Effector CD8-positive, alpha-beta T cell (primary cell): ENCODE measurements at regions not wholly inside any gene's neighbourhood (a gene's known extent, or its start where the extent isn't known, plus 50 kb on each side); places are given as distances from the start of the nearest gene placed in this dataset.

Experiments
- DNase-seq: peaks from one replicate; lab custom pipeline; 2025; lab: John Stamatoyannopoulos, UW

DNA sequence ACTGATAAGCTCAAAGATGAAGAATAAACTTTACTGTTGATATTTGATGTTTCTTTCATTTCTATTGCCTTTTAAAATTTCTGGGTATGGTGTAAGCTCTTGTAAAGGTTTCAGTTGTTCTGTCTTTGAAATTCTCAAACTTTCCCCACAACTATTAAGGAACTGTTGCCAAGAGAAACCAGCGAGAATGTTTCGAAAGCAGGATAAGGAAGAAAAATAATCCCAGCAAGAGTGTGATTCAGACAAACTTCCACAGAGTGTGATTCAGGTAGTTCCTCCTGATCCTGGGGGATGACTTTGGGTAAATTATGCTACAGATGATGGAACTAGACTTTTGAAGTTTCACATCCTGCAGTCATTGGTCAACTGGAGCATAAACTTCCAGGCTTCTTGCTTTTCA is 632.0 kb downstream of the NSUN3 start:
- no peak for DNase-seq

DNA sequence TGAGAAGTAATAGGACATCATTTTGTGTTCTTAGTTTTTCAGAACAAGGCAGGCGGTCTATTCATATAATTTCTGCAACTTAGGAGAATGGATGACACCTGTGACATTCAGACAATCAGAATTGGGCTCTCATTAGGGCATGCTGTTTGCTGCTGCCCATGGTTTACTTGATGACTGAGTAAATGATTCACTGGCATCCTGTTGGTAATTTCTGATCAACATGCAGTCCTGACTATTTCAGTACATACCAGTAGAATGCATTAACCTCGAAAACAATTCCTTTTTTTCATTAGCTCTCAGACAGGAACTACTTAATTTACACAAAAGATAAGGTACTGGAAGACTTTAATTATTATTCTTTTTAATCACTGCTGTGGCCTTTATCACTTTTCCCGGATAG is 641.6 kb downstream of the NSUN3 start:
- DNase-seq: no peak

DNA sequence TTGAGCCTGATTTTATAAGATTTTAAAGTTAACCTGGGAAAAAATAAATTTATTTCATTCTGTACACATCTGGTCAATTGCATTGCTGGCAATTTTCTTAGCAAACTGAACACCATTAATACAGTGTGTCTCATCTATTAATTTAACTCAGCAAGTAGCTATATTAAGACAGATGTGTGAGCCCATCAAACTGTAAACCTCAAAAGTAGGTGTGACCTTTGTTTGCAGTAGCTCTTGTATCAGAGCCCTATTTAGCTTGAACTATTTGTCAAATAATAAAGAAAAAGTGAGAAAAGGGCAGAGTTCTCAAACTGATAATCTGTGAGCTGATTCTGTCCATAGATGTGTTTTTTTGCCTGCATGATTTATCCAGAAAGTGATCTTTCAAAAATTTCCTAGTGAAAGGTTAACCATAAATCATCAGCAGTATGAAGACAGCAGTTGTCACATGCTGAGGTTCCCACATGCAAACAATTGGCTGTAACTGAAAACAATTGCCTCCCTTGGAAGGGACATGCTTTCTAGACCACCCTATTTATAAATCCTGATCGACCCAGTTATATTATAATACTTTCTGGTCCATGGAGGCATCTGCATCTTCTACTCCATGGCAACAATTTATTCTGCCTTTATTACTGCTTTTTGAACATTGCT is 646.5 kb downstream of the NSUN3 start:
- DNase-seq: no peak

DNA sequence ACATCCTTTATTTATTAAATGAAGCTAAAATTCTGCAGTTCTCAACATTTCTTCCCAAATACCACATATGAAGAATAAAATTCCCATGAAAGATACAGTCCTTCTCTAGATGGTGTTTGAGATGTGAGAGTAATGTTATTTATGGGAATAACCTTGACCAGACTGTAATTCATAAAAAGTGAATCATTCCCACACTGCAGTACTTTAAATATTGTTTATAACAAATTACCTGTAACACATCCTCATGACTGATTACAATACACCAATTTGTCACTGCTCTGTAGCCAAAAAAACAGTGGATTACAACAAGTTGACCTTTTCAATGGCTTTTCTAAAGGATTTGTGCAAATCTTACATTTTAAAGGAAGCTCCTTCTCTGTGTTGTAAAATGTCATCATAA is 651.3 kb downstream of the NSUN3 start:
- no peak for DNase-seq

DNA sequence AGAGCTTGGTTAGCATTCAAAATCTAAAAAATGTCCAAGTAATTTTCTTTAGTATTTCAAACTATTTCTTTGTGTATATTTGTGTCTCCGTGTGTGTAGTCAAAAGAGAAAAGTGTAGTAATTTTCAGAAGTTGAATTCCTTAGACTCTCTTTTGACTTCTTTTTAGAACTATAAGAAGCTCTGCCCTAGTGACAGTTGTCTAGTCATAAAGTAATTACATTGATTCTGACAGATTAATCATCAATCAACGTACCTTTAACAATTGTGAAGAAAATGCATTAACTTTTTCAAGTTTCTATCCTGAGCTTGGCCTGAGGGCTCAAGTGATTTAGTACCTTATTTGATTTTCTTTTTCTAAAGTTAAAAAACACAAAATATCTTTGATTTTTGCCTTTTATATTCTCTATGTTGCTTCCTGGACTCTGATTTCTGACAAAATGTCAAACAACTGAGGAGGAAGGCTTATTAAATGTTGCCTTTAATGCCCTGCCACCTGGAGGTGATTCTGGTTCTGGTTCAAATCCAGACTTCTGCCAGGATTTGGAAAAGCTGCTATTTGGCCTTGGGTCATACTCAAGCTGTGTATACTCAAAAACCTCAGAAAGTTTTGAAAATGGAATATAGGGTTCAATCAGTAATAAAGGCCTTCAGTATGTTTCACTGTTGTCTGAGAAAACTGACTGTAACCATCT is 653.6 kb downstream of the NSUN3 start:
- DNase-seq: no peak

DNA sequence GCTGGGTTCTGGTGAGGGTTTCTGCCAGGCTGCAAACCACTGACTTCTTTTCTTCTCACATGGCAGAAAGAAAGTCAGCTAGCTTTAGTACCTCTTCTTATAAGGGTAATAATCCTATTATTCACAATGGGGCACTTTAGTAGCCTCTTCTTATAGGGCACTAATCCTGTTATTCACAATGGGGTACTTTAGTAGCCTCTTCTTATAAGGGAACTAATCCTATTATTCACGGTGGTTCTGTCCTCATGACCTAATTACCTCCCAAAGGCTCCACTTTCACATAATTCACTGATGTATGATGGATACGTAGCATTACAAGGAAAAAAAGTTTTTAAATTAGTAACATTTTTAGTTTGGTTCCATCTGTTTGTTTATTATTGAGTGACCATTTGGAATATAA is 671.3 kb downstream of the NSUN3 start:
- no peak for DNase-seq

DNA sequence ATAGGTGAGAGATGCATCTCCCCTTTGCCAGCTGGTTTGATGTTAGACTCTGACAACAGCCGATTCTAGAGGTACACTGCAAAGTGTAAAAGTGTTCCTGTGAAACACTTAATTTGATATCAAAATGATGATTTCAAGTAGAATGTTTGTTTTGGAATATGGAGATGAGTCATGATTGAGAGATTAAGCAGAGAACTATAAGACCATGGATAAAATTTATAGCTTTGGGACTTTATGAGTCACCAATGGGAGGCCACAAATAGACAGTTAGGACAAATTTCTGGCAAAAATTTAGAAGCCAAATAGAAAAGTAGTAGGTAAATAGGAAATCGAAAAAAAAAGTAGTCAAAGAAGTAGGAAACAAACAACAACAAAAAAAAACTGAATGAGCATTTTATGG is 672.5 kb downstream of the NSUN3 start:
- DNase-seq: no peak

DNA sequence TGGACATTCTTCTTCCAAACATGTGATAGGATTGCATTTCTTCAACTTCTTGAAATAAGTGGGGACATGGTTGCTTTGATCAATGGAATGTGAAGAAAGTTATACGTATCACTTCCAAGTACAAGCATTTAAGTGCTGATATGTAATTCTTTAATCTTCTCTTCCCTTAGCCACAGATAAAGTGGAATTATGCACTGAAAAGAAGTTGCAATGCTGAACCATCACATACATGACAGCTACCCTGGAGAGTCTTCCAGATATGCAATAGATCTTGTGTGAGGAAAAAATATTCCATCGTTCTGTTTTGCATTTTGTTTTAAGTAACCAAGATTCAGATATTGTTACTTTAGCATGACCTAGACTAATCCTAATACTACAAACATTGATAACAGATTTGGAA is 674.3 kb downstream of the NSUN3 start:
- no peak for DNase-seq

DNA sequence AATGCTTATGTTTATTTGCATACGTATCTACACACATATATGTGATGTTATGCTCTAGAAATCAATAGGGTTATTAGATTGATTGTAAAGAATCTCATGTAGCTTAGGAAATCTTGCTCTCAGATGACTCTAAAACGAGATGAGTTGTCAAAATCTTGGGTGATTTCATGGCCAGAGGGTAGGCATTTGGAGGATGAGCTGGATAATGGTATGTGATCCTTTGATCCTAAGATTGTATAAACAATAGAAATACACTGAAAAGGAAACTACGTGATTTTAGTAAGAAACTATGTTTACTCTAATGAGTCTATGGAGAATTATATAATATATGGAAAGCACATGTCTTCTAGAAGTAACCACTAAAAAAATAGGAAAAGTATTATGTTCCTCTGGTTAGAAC is 676.6 kb downstream of the NSUN3 start:
- no peak for DNase-seq

DNA sequence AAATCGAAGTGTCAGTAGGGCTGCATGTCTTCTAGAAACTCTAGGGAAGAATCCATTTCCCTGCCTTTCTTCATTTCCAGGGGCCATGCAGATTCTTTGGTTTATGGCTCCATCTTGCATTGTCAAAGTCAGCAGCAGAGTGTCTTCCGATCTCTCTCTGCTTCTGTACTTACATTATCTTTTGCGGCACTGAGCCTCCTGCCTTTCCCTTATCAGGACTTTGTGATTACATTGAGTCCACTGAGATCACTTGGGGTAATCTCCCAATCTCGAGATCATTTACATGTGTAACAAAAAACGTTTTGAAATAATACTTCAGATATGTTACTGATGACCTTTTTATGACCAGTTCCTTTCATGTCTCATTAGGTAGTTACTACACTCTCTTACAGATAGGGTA is 695.9 kb downstream of the NSUN3 start:
- DNase-seq: no peak

DNA sequence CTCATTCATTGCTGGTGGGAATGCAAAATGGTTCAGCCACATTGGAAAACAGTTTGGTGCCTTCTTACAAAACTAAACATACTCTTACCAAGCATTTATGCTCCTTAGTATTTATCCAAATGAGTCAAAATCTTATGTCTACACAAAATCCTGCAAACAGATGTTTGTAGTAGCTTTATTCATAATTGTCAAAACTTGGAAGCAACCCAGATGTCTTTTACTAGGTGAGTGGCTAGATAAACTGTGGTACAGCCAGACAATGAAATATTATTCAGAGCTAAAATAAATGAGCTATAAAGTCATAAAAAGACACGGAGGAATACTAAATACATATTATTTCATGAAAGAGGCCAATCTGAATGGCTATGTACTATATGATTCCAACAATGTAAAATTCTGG is 709.5 kb downstream of the NSUN3 start:
- no peak for DNase-seq

DNA sequence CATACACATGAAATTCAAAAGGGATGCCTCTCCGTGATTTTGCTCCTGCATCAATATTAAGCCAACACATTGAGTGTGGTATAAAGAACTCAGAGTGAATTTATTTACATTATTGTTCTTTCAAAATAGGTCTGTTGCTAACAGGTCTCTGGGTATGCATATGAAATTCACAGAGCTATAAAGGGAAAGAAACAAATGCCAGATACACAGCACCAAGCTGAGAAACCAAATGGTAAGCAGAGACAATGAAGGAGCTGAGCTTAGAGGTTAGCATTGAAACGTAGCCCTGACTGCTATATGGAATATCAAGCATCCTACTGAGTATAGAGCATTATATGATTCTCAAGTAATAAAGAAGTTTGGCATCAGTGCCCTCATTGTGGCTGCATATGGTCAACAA is 712.9 kb downstream of the NSUN3 start:
- DNase-seq: no peak

DNA sequence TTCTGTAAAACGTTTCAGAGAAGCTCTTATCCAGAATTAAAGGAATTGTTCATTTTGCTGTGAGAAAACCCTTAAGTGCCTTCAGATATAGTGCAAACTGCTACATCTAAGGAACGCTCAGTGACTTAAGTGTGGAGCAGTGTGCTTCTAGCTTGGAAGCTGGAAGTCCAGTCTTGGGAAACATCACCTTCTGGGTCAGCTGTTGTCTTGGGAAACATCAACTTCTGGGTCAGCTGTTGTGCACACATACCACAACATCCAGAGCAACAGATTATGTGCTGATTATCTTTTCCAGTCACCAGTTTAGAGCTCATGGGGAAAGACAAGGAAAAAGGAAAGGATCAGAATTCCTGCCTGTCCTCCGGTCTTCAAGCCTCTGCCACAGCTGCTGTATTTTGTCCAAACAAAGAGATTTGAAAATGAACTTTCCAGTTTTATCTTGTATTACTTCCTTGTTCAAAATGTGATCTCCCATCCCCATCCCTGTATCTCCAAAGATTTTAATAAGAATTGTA is 713.6 kb downstream of the NSUN3 start:
- DNase-seq: no peak

DNA sequence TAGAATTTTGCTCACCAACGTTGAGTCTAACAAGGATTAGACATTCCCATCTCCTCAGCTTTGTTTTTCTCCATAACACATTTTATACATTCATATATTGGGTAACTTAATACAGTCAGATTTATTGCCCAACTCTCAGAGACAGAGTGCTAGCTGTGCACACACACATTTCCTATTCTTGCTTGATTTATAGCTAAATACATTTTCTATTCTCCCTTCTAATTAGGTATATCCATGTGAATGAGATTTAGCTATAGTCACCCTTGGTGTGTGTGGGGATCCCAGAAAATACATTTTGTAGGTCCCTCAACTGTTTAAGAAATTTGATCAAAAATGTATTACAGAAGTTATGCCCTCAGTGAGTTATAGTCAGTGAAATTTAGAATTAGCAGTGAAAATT is 715.4 kb downstream of the NSUN3 start:
- no peak for DNase-seq

DNA sequence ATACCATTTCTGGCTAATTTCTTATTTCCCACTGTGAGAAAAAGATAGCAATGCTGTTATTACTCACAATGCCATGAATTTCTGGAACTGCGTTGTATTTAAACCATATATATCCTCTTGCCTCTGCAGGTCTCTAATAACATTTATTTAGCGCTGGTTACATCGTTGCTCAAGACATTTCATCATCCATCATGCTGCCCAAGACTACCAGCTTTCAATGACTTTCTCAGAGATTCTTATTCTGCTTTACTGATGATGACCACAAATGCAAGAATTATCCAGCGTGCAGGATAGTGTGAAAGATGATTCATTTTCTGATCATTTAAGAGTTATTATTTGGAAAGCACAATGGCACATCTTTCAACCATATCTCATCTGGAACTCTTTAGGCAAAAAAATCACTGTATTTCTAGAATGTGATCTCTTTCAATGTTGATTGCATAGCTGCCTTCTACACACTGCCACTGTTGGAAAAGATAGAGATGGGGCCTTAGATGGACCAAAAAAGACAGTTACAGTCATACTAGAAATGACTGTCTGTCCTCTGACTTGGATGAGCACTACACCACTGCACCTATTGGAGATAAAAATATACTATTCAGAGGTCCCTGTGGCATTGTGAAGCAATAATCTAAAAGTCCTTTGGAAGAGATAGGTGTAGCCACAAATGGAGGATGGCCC is 716.1 kb downstream of the NSUN3 start:
- DNase-seq: no peak

DNA sequence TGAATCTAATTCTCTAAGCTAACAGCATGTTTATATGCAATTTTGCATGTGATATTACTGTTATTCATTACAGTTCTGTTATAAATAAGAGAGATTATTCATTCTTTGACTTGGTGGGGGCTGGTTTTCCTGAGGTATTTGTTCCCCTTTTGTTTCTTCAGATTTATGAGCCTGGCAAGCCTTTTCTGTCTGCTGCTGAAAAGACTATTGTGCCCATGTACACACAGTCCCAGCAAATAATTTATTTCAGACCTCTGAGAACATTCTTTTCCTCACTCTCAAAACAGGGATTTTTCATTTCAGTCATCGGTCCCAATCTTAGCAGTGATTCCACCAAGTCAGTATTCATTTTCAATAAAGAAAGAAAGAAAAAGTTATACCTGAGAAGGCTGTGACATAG is 716.8 kb downstream of the NSUN3 start:
- no peak for DNase-seq

DNA sequence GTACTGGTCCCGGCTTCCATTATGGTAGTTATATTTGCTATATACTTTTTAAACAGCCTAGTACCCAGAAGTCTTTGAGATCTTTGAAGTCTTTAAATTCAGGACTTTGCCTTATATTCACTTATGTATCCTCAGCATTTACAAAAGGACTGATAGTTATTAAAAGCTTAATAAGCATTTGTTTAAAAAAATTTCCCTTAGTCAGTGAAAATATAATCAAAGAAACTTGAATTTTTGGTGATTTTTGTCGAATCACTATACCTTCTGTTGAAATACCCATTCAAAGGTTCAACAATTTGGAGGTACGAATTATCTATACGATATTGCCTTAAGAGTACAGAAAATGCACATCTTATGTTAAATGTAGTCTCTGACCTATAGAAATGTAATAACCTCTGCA is 721.4 kb downstream of the NSUN3 start:
- no peak for DNase-seq

DNA sequence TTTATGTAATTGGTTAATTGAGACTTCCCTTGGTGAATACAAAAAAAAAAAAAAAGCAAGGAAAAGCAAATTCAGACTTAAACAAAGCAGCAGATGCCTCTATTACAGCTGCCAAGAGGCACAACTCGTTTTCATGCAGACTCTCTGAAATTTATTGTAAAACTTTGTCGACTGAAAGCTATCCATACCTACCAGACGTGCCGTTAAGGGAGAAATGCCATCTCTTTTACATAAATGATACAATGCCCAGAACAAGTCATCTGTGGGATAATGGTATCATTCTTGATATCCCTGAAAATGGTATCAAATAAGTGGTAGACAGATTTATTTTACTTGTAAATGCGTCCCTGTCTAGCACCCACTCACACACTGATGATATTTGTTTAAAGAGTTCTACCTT is 724.2 kb downstream of the NSUN3 start:
- no peak for DNase-seq

DNA sequence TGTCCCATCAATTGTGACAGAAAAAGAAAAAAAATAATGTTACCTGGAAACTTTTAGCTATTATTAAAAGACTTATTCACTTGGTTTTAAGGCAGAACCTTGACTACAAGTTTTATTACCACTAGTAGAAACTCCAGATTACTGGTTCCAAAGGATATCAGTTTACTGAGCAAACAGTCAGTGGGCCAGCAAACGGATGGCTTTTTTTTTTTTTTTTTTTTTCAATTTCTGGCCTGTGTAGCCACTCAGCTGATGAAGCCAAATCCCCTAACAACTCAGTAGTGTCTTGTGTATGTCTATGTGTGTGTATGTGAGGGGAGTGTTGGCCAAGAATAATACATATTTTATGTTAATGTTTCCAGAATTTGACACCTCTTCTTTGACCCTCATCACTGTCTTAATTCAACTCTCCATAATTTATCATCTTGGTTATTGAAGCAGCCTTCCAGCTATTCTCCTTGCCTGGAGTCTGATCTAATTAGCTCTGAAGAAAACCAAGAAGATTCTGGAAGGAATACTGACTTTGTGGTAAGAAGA is 724.9 kb downstream of the NSUN3 start:
- DNase-seq: no peak

DNA sequence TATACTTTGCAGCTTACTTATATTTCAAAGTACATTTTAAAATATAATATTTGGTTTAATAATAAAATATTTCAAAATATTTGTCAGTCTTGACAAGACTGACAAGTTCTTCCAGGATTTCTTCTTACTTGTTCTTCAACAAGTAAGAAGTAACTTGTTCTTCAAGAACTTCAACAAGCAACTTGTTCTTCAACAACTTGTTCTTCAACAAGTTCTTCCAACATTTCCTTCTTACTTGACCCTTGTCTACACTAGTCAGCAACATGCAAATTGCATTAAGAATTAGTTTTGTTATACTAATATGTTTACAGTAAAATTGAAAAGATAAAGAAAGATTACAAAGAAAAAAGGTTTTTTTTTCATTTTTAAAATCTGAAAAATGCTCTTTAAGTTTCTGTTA is 731.7 kb downstream of the NSUN3 start:
- no peak for DNase-seq

DNA sequence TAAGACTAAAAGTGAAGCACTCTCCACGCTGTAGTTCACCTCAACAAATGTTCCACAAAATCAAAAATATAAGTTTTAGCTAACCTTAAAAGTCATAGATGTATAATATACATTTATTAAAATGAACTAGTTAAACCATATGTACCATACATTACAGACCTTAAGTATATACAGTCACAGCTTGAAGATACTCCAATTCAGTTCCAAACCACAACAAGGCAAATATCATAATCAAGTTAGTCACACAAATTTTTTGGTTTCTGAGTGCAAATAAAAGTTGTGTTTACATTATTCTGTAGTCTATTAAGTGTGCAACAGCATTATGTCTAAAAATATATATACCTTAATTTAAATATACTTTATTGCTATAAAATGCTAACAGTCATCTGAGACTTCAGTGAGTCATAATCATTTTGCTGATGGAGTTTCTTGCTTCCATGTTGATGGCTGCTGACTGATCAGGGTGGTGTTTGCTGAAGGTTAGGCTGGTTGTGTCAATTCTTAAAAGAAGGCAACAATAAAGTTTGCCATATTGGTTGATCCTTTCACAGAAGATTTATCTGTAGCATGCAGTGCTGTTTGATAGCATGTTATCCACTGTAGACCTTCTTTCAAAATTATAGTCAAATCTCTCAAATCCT is 736.7 kb downstream of the NSUN3 start:
- DNase-seq: no peak

DNA sequence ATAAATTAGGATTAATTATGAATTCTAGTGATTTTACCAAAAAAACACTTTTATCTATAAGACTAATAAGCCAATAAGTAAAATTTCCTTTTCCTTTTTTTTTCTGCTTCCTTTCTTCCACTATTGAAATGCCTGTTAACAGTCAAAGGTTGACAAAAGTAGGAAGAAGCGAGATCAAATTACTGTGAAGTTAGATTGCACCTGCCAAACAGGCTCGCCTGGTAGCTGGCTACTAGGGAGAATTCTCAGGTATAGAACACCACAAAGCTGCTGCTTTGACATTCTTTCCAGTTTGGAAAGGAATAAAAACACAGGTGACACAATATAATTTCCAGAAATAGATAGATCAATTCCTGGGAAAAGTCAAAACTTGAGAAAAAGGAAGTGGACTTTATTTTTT is 749.0 kb downstream of the NSUN3 start:
- no peak for DNase-seq

DNA sequence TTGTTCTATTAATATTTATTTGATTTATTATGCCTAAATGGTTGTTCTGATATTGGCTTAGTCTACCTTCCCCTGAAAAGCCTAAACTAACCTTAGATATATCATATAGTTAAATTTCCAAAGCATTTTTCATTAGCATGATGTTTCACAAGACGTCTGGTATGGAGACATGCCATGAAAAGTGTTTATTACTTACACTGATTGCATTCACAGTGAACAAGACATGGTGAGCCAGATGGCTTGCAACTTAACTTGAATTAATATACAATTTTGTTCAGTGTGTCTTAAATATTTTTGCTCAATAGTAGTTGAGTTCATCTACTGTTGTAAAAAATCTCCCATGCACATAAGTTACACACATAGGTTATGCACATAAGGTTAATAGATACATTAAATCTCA is 758.4 kb downstream of the NSUN3 start:
- DNase-seq: no peak
